CD4-positive, alpha-beta memory T cell (primary cell): ENCODE measurements at regions not wholly inside any gene's neighbourhood (a gene's known extent, or its start where the extent isn't known, plus 50 kb on each side); places are given as distances from the start of the nearest gene placed in this dataset.

Experiments
- CTCF ChIA-PET: fragments of 350-600 bp; sonication (Branson Sonifier 250); formaldehyde crosslinking; loops from one replicate; lab custom pipeline; 2021; ENCODE audit warnings: inconsistent platforms; ENCODE audit not compliant: partially characterized antibody; lab: Charles Lee
- POLR2A ChIA-PET: fragments of 350-600 bp; sonication (Branson Sonifier 250); formaldehyde crosslinking; loops from one replicate; lab custom pipeline; 2021; ENCODE audit not compliant: partially characterized antibody; lab: Charles Lee
- DNase-seq, 5 donors: peaks; one replicate each; pipeline versions ENCODE4 v3.0.0 to v3.0.0-alpha.2; 2020 to 2022; ENCODE audit warnings: mixed read lengths in 1 of 5
- H3K27ac ChIP-seq: one replicate; pipeline ENCODE4 v1.7.0; 2013; ENCODE audit warnings: low read depth, low read length
- H3K27me3 ChIP-seq: 2 replicates; pipeline ENCODE4 v1.7.0; 2013; ENCODE audit warnings: mild to moderate bottlenecking, low read length, moderate library complexity; ENCODE audit not compliant: insufficient read depth
- H3K36me3 ChIP-seq: 2 replicates; pipeline ENCODE4 v1.7.0; 2013; ENCODE audit warnings: mild to moderate bottlenecking, low read length, moderate library complexity; ENCODE audit not compliant: insufficient read depth
- H3K4me1 ChIP-seq: 2 replicates; pipeline ENCODE4 v1.7.0; 2013; ENCODE audit warnings: mild to moderate bottlenecking, low read length, moderate library complexity; ENCODE audit not compliant: insufficient read depth
- H3K4me3 ChIP-seq, 2 donors: one replicate each; pipeline ENCODE4 v1.7.0; 2013; ENCODE audit warnings: low read length in 2 of 2, mild to moderate bottlenecking in 1 of 2
- H3K9me3 ChIP-seq, 2 donors: one replicate each; pipeline ENCODE4 v1.7.0; 2013; ENCODE audit warnings: low read length in 2 of 2, control low read depth in 1 of 2; ENCODE audit not compliant: control insufficient read depth in 1 of 2
- H3K27ac Mint-ChIP-seq, 7 donors: one replicate each; pipeline ENCODE4 v1.8.0; 2020 to 2021; ENCODE audit warnings: mixed read lengths in 7 of 7, mild to moderate bottlenecking in 6 of 7, inconsistent platforms in 3 of 7, moderate library complexity in 3 of 7
- H3K27me3 Mint-ChIP-seq, 2 donors: one replicate each; pipeline ENCODE4 v1.8.0; 2020 to 2021; ENCODE audit warnings: mixed read lengths in 2 of 2
- H3K36me3 Mint-ChIP-seq, 2 donors: one replicate each; pipeline ENCODE4 v1.8.0; 2020 to 2021; ENCODE audit warnings: mixed read lengths in 2 of 2, inconsistent platforms in 1 of 2, mild to moderate bottlenecking in 1 of 2
- H3K4me1 Mint-ChIP-seq, 4 donors: one replicate each; pipeline ENCODE4 v1.8.0; 2020 to 2021; ENCODE audit warnings: mixed read lengths in 4 of 4, mild to moderate bottlenecking in 1 of 4
- H3K4me3 Mint-ChIP-seq, 8 donors: one replicate each; pipeline ENCODE4 v1.8.0; 2020 to 2021; ENCODE audit warnings: mixed read lengths in 8 of 8, mild to moderate bottlenecking in 7 of 8, moderate library complexity in 6 of 8, inconsistent platforms in 3 of 8
- H3K9me3 Mint-ChIP-seq, 8 donors: one replicate each; pipeline ENCODE4 v1.8.0; 2020 to 2021; ENCODE audit warnings: mixed read lengths in 8 of 8, mild to moderate bottlenecking in 5 of 8, inconsistent platforms in 3 of 8, moderate library complexity in 1 of 8
- intact Hi-C: fragments of 100-400 bp; cut with micrococcal nuclease; formaldehyde crosslinking; loops from one replicate; pipeline ENCODE4 v1.15.1; 2023

DNA sequence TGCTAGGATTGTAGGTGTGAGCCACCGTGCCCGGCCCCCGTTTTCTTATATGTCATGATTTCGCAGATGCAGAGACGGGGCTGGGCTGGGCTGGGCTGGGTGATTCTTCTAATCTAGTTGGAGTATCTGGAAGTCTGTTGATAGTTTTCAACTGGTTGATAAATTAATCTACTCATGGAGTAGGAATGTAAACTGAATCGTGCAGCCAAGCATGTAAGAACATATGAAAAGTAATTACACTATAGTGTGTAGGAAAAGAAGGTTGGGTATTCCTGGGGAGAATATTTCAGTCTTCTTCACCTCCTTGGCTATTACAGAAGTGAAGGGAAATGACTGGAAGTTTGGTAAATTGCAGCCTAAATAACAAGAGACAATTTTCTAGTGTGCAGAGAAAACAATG is 82.6 kb upstream of the MAGI1 start:
- H3K4me3 ChIP-seq = no peak overlapping the region
- Mint-ChIP-seq H3K36me3 (no peaks in the 10 kb centered on the region), H3K4me3 (no peak overlapping the region), H3K9me3 (no peaks in the 10 kb centered on the region), H3K4me1 (no peaks in the 10 kb centered on the region), H3K27me3 (peaks cover 2 to 3% of the 10 kb centered on the region in 2 donors), H3K27ac (no peak overlapping the region)
- intact Hi-C loops = no loop called here
- no peaks in the 10 kb centered on the region for H3K4me1 ChIP-seq
- no peaks in the 10 kb centered on the region for H3K27me3 ChIP-seq
- CTCF ChIA-PET = no interaction called here
- no peak for DNase-seq
- no peaks in the 10 kb centered on the region for H3K9me3 ChIP-seq
- H3K27ac ChIP-seq = no peak overlapping the region
- no peaks in the 10 kb centered on the region for H3K36me3 ChIP-seq
- POLR2A ChIA-PET = no interaction called here

DNA sequence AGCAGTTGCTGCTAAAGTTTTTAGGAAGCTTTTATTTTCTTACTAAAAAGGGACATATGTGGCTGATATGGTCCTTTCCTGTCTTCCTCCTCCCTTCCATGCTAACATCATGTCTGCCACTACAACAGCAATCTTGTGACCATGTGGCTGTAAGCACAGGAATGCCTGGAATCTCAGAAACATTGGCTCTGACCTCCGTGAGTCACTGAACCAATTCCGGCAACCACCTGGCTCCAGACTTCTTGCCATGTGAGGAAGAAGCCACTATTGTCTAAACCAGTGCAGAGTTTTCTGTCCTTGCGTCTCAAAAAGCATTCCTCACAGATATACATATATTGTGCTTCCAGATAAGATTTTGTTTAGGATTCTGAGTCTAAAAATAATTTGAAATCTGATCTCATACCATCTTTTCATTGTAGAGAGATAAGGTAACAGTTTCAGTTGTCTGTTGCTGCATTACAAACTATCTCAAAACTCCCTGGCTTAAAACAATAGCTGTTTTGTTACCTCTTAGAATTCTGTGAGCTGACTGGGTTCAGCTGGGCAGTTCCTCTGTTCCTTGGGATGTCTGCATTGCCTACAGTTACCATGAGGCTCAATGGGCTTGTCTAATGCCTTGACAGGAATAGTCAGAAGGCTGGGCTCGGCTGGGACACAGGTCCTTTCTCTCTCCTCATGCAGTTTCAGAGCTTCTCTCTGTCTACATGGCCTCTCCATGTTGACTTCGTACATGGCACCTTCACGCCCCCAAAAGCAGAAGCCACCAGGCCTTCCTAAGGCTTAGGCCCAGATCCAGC is 77.3 kb upstream of the MAGI1 start:
- H3K9me3 ChIP-seq = no peaks in the 10 kb centered on the region
- no peaks in the 10 kb centered on the region for H3K27me3 ChIP-seq
- H3K4me1 Mint-ChIP-seq = no peaks in the 10 kb centered on the region
- ChIA-PET CTCF (no interaction called here), POLR2A (no interaction called here)
- H3K27me3 Mint-ChIP-seq = peaks cover 0 to 2% of the 10 kb centered on the region in 2 donors
- H3K4me1 ChIP-seq = no peaks in the 10 kb centered on the region
- H3K27ac ChIP-seq = no peak overlapping the region
- no peaks in the 10 kb centered on the region for H3K36me3 Mint-ChIP-seq
- H3K9me3 Mint-ChIP-seq = no peaks in the 10 kb centered on the region
- intact Hi-C loops = no loop called here
- no peak overlapping the region for H3K27ac Mint-ChIP-seq
- DNase-seq = no peak
- no peaks in the 10 kb centered on the region for H3K36me3 ChIP-seq
- no peak overlapping the region for H3K4me3 ChIP-seq
- H3K4me3 Mint-ChIP-seq = no peak overlapping the region

DNA sequence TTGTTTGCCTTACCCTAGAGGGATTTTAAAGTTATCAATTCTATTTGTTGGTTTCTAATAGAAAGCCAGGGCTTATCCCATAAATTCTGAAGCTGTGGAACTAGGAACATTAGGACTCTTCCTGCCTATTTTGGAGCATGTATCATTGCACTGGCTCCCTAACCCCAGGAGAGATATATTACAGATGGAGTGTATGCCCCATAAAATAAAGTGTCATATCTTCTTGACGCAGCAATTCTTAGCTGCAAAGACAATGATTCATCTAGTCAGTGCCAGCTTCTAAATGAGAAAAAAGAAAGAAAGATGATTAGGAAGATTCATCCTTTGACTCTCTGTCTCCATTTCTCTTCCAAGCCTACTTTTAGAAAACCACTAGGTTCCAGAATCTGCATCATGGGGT is 74.8 kb upstream of the MAGI1 start:
- ChIA-PET POLR2A (no interaction called here), CTCF (no interaction called here)
- no peak overlapping the region for H3K4me3 ChIP-seq
- no peak overlapping the region for H3K27ac ChIP-seq
- Mint-ChIP-seq H3K4me1 (no peaks in the 10 kb centered on the region), H3K27ac (no peak overlapping the region), H3K36me3 (no peaks in the 10 kb centered on the region), H3K27me3 (peaks cover 0 to 5% of the 10 kb centered on the region in 2 donors), H3K9me3 (no peaks in the 10 kb centered on the region), H3K4me3 (no peak overlapping the region)
- H3K27me3 ChIP-seq = no peaks in the 10 kb centered on the region
- H3K36me3 ChIP-seq = no peaks in the 10 kb centered on the region
- H3K9me3 ChIP-seq = no peaks in the 10 kb centered on the region
- no peaks in the 10 kb centered on the region for H3K4me1 ChIP-seq
- intact Hi-C loops = no loop called here
- DNase-seq = no peak

DNA sequence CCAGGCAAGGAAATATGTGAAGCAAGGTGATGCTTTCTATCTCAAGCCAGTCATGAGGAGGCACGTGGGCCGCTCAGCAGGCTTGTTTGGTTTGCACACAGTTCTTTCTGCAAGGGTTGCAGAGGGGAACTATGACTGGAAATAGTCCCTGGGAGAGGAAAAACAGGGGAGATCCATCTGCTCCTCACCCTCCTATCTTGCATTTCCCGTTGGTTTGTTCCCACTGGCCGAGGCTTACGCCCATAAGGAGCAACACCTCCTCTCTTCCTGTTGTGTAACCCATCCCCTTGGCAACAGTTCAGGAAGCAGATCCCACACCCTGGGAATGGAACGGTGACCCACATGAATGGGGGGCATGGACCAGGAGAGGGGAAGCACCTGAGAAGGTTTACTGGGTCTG is 72.1 kb upstream of the MAGI1 start:
- H3K27me3 ChIP-seq = no peaks in the 10 kb centered on the region
- Mint-ChIP-seq H3K27me3 (peaks cover 0 to 5% of the 10 kb centered on the region in 2 donors), H3K9me3 (no peaks in the 10 kb centered on the region), H3K4me1 (peaks cover 0 to 2% (median 0%) of the 10 kb centered on the region in 4 donors), H3K4me3 (no peak overlapping the region), H3K27ac (no peak overlapping the region), H3K36me3 (no peaks in the 10 kb centered on the region)
- H3K9me3 ChIP-seq = no peaks in the 10 kb centered on the region
- intact Hi-C loops = no loop called here
- no peaks in the 10 kb centered on the region for H3K36me3 ChIP-seq
- CTCF ChIA-PET = no interaction called here
- DNase-seq = no peak
- POLR2A ChIA-PET = no interaction called here
- H3K4me1 ChIP-seq = no peaks in the 10 kb centered on the region
- H3K4me3 ChIP-seq = no peak overlapping the region
- no peak overlapping the region for H3K27ac ChIP-seq

DNA sequence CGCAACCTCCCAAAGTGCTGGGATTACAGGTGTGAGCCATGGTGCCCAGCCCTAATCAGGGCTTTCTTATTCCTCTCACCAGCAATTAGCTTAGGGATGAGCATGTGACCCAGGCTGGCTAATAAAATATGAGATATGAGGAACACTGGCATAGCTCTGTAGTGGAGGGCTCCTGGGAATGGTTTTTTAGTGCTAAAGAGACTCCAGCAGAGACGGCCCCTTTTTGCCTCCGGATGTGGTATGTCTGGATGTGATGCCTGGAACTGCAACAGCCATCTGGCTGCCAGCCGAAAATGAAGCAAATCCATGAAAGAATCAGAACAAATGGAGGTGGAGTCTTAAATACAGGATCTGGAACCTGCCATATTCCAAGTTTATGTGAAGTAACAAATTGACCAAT is 69.1 kb upstream of the MAGI1 start:
- POLR2A ChIA-PET = no interaction called here
- CTCF ChIA-PET = no interaction called here
- H3K36me3 ChIP-seq = no peaks in the 10 kb centered on the region

DNA sequence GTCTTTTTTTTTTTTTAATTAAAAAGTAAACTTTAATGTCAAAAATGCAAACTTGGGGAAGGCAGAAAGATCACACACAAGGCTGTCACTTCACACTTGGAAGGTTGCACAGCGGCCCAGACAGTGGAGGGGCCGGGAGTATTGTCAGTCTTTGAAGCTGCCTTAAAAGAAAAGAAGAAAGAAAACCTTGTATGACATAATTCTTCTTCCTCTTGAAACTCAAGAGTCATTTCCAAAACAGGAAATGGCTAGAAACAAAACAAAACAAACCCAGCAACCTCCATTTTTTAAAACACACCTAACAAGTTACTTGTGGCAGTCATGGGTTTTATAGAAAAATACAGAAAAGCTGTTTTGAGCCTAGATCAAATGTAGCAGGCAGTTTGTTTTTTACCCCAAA is 68.1 kb upstream of the MAGI1 start:
- Histone ChIP-seq H3K9me3 (no peaks in the 10 kb centered on the region), H3K36me3 (no peaks in the 10 kb centered on the region), H3K27ac (no peak overlapping the region), H3K27me3 (no peaks in the 10 kb centered on the region), H3K4me3 (no peak overlapping the region), H3K4me1 (no peaks in the 10 kb centered on the region)
- Mint-ChIP-seq H3K36me3 (no peaks in the 10 kb centered on the region), H3K4me3 (no peak overlapping the region), H3K27me3 (peaks cover 0 to 5% of the 10 kb centered on the region in 2 donors), H3K4me1 (peaks cover 0 to 2% (median 0%) of the 10 kb centered on the region in 4 donors), H3K27ac (no peak overlapping the region), H3K9me3 (no peaks in the 10 kb centered on the region)
- POLR2A ChIA-PET = no interaction called here
- no peak for DNase-seq
- CTCF ChIA-PET = interaction anchor here (1.0 kb wide), 1 partner anchor 8 kb away, joined by 3 read pairs; no protein-coding TSS in a partner anchor
- intact Hi-C loops = no loop called here

More for the DNA sequence above, 69.1 kb upstream of the MAGI1 start:
- no peaks in the 10 kb centered on the region for H3K4me1 ChIP-seq
- H3K9me3 Mint-ChIP-seq = no peaks in the 10 kb centered on the region
- intact Hi-C loops = no loop called here
- no peak overlapping the region for H3K4me3 ChIP-seq
- H3K27me3 Mint-ChIP-seq = peaks cover 0 to 5% of the 10 kb centered on the region in 2 donors
- H3K4me3 Mint-ChIP-seq = no peak overlapping the region
- DNase-seq = no peak
- H3K9me3 ChIP-seq = no peaks in the 10 kb centered on the region
- no peak overlapping the region for H3K27ac Mint-ChIP-seq
- H3K4me1 Mint-ChIP-seq = peaks cover 0 to 2% (median 0%) of the 10 kb centered on the region in 4 donors
- no peak overlapping the region for H3K27ac ChIP-seq
- no peaks in the 10 kb centered on the region for H3K36me3 Mint-ChIP-seq
- no peaks in the 10 kb centered on the region for H3K27me3 ChIP-seq

DNA sequence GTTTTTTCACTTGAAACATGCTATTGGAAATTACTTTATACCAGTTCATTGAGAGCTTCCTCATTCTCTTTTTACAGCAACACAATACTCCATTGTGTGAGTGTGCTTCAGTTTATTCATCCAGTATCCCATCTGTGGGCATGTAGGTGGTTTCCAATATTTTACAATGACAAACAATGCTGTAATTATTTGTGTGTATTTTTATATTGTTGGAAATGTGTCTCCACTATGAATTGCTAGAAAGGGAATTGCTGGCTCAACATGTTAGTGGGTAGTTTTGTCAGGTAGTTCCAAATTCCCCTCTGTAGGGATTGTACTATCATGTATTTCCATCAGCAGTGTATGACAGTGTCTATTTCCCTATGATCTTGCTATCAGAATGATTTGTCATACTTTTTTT is 65.8 kb upstream of the MAGI1 start:
- Histone ChIP-seq H3K27me3 (no peaks in the 10 kb centered on the region), H3K27ac (no peak overlapping the region), H3K4me1 (no peaks in the 10 kb centered on the region), H3K36me3 (no peaks in the 10 kb centered on the region), H3K4me3 (no peak overlapping the region), H3K9me3 (no peaks in the 10 kb centered on the region)
- no peaks in the 10 kb centered on the region for H3K9me3 Mint-ChIP-seq
- POLR2A ChIA-PET = no interaction called here
- H3K4me3 Mint-ChIP-seq = no peak overlapping the region
- no peaks in the 10 kb centered on the region for H3K27me3 Mint-ChIP-seq
- peaks cover 0 to 2% (median 0%) of the 10 kb centered on the region in 4 donors for H3K4me1 Mint-ChIP-seq
- CTCF ChIA-PET = no interaction called here
- no peak for DNase-seq
- intact Hi-C loops = no loop called here
- no peak overlapping the region for H3K27ac Mint-ChIP-seq
- H3K36me3 Mint-ChIP-seq = no peaks in the 10 kb centered on the region
